ENCODE measurements at regions not wholly inside any gene's neighbourhood (a gene's known extent, or its start where the extent isn't known, plus 50 kb on each side); places are given as distances from the start of the nearest gene placed in this dataset.

DNA sequence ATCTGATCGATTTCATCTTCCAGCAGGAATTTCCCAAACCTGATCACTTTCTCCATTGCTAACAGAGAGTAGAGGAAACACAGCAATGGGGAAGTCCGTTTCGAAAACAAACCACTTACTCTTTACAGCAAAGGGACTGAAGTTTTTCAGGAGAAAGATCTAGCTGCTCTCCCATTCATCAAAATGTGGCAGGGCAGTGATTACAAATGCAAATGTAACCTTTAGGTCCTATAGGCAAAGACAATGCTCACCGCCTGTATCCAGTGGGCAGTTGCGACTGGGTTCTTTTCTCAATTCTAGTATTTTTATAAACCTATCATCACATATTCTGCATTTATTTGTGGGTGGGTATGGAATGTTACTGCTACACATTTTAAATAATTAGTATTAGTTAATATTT lies 218.0 kb upstream of the ZFHX3 start:
- Histone ChIP-seq H3K4me1 (no peaks in the 10 kb centered on the region), H3K9me3 (no peaks in the 10 kb centered on the region), H3K4me3 (no peak overlapping the region), H3K27me3 (no peaks in the 10 kb centered on the region), H3K36me3 (no peaks in the 10 kb centered on the region), H3K27ac (no peak overlapping the region)
- no peak for ATAC-seq
- no peak for DNase-seq
- intact Hi-C loops (cut with DNase I) = no loop called here
- TF ChIP-seq, protein P1, sequence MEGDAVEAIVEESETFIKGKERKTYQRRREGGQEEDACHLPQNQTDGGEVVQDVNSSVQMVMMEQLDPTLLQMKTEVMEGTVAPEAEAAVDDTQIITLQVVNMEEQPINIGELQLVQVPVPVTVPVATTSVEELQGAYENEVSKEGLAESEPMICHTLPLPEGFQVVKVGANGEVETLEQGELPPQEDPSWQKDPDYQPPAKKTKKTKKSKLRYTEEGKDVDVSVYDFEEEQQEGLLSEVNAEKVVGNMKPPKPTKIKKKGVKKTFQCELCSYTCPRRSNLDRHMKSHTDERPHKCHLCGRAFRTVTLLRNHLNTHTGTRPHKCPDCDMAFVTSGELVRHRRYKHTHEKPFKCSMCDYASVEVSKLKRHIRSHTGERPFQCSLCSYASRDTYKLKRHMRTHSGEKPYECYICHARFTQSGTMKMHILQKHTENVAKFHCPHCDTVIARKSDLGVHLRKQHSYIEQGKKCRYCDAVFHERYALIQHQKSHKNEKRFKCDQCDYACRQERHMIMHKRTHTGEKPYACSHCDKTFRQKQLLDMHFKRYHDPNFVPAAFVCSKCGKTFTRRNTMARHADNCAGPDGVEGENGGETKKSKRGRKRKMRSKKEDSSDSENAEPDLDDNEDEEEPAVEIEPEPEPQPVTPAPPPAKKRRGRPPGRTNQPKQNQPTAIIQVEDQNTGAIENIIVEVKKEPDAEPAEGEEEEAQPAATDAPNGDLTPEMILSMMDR (IDR thresholded peaks at IDR 0.05) = no peak

DNA sequence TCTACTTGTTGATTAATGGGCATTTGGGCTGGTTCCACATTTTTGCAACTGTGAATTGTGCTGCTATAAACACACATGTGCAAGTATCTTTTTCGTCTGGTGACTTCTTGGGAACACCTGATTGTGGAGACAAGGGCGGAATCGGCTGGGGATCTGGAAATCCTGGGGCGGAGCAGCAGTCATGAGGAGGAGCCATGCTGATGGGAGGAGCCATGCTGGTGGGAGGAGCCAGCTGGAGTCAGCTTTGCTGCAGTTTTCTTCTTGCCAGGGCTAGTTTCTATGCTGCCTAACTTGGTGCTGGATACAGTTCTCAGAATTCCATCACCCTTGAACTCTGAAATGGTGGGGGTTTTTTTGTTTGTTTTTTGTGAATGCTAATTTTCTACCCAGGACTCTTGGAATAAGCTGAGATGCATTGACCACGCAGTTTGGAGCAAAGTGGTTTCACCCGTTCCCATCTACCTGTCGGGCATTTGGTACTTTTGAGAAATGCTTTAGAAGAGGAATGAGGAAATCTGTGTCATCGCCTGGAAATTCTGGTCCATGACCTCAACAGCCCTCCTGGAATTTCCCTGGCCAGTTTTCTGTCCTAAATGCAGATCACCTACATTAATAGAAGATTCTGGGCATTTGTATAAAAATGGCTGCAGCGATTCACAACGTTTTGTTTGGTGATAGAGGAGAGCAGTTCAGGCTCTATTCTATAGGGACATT lies 217.4 kb upstream of the ZFHX3 start:
- intact Hi-C loops (cut with DNase I) = no loop called here
- Histone ChIP-seq H3K36me3 (no peaks in the 10 kb centered on the region), H3K4me3 (no peak overlapping the region), H3K27me3 (no peaks in the 10 kb centered on the region), H3K9me3 (no peaks in the 10 kb centered on the region), H3K27ac (no peak overlapping the region), H3K4me1 (no peaks in the 10 kb centered on the region)
- DNase-seq (no peak), ATAC-seq (no peak)
- TF ChIP-seq, protein P1 (IDR thresholded peaks at IDR 0.05) = no peak

DNA sequence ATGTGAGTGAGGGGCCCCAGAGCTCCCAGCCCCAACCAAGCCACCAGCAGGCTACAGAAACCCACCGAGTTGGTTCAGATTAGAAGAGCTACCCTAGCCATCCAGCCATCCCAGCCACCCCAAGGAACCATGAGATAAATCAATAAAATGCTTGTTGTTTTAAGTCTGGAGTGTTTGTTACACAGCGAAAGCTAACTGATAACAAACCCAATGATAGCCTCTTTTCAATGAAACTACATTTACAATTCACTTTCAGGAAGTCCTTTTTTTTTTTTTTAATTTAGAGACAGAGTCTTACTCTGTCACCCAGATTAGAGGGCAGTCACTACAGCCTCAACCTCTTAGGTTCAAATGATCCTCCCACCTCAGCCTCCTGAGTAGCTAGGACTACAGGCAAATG lies 215.0 kb upstream of the ZFHX3 start:
- Histone ChIP-seq H3K4me3 (no peak overlapping the region), H3K4me1 (no peaks in the 10 kb centered on the region), H3K27ac (no peak overlapping the region), H3K36me3 (no peaks in the 10 kb centered on the region), H3K9me3 (no peaks in the 10 kb centered on the region), H3K27me3 (no peaks in the 10 kb centered on the region)
- no peak for ATAC-seq
- intact Hi-C loops (cut with DNase I) = no loop called here
- DNase-seq = no peak
- TF ChIP-seq, protein P1 (IDR thresholded peaks at IDR 0.05) = no peak

DNA sequence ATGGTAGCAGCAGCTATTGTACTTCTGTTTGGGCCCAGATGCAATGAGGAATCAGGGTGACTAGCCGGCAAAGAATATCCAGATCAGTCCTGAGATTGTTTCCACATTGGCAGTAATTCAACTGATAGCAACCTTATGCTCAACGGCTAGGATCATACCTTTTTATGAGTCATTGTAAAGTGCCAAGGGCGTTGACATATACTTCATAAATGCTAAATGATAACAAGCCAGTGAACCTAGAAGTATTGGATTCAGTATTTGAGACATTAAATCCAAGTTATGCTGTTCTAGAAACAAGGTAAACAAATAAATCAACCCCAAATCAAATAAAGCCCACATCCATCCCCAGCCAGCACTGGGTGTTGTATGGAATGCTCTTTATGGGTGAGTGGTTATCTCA lies 207.1 kb upstream of the ZFHX3 start:
- H3K27ac ChIP-seq = no peak overlapping the region
- no peak for DNase-seq
- intact Hi-C loops (cut with DNase I) = no loop called here
- H3K27me3 ChIP-seq = no peaks in the 10 kb centered on the region
- H3K9me3 ChIP-seq = no peaks in the 10 kb centered on the region
- H3K4me3 ChIP-seq = no peak overlapping the region
- ATAC-seq = no peak
- no peaks in the 10 kb centered on the region for H3K36me3 ChIP-seq
- TF ChIP-seq, protein P1 (IDR thresholded peaks at IDR 0.05) = no peak
- no peaks in the 10 kb centered on the region for H3K4me1 ChIP-seq

DNA sequence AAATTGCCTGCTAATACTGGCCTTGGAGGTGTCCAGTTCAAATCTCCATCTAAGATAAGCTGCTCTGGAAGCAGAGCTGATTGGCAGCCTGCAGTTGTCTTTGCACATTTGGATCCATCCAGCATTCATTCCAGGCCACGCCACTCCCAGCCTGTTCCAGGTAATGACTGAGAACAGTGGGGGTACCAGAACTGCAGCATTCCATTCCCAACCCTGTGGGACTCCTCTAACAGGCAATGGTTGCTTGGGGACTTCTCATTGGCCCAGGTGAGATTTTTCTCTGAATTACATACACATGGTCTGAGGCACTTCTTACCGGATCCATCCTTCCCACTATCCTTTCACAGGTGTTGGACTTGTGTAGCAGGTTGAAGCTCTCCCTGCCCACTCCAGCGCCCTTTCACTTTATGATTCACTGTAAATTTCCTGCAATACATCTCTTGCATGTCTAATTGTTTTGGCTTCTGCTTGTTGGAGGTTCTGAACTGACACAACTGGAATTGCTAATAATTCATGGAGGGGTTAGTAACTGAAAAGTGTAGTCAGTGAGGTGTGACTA lies 206.1 kb upstream of the ZFHX3 start:
- TF ChIP-seq, protein P1 (IDR thresholded peaks at IDR 0.05) = no peak
- H3K4me1 ChIP-seq = no peaks in the 10 kb centered on the region
- H3K27me3 ChIP-seq = no peaks in the 10 kb centered on the region
- DNase-seq = no peak
- H3K4me3 ChIP-seq = no peak overlapping the region
- intact Hi-C loops (cut with DNase I) = no loop called here
- ATAC-seq = no peak
- no peaks in the 10 kb centered on the region for H3K9me3 ChIP-seq
- no peaks in the 10 kb centered on the region for H3K36me3 ChIP-seq
- no peak overlapping the region for H3K27ac ChIP-seq
